Muscle layer of colon (tissue), 2 donors: ENCODE measurements at regions not wholly inside any gene's neighbourhood (a gene's known extent, or its start where the extent isn't known, plus 50 kb on each side); places are given as distances from the start of the nearest gene placed in this dataset.

Experiments used
- H3K27ac ChIP-seq: one replicate; pipeline ENCODE4 v1.7.0; 2013; ENCODE audit warnings: low read depth, mild to moderate bottlenecking, low read length, moderate library complexity
- H3K27me3 ChIP-seq, 2 donors: one replicate each; pipeline ENCODE4 v1.7.0; 2013; ENCODE audit warnings: low read length in 2 of 2, mild to moderate bottlenecking in 2 of 2; ENCODE audit not compliant: insufficient read depth in 2 of 2, control insufficient read depth in 1 of 2
- H3K36me3 ChIP-seq: one replicate; pipeline ENCODE4 v1.7.0; 2013; ENCODE audit warnings: mild to moderate bottlenecking, low read length; ENCODE audit not compliant: insufficient read depth
- H3K4me1 ChIP-seq: one replicate; pipeline ENCODE4 v1.7.0; 2013; ENCODE audit warnings: mild to moderate bottlenecking, low read length; ENCODE audit not compliant: insufficient read depth
- H3K4me3 ChIP-seq, 2 donors: one replicate each; pipeline ENCODE4 v1.7.0; 2013; ENCODE audit warnings: low read length in 2 of 2, low read depth in 1 of 2, mild to moderate bottlenecking in 1 of 2, moderate library complexity in 1 of 2
- H3K9ac ChIP-seq: one replicate; pipeline ENCODE4 v1.7.0; 2013; ENCODE audit warnings: low read length
- H3K9me3 ChIP-seq: one replicate; pipeline ENCODE4 v1.7.0; 2013; ENCODE audit warnings: mild to moderate bottlenecking, low read length
- donor health status: abdominal sarcoma.
- donor health status: Adenocarcinoma of cecum.

DNA sequence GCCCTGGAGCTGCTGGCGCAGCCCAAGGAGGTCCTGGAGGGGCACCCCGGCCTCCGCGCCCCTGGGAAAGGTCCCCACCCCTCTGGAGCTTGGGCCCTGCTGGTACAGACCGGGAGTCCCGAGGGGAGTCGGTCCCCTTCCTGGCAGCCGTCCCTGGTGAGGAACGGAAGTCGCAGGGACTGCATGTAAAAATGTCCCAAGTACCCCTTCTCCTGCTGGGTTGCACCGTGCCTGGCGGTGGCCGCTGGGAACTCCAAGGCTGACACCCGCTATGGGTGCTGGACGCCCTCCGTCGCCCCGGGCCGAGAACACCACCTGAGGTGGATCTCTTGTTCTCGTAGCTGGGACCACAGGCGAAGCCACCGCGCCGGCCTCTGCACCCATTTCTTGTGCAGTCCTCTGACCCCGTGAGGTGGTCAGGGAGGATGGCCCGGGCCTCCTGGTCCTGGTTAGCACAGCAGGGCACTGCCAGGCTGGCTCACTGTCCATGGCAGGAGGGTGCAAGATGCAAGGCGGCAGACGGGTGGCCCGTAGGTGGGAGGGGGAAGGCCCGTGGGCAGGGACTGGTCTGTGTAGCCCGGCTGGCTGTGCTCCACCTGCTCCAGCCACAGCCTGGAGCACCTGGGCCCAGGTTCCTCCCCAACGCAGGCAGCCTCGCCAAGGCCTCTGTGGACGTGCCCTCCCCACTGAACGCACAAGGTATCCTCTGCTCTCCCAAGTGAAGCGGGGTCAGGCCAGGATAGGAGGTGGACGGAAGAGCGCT lies 165.2 kb downstream of the IGLL1 start:
- H3K9me3 ChIP-seq, result no peaks in the 10 kb centered on the region
- H3K4me3 ChIP-seq, result no peak overlapping the region
- H3K36me3 ChIP-seq, result no peaks in the 10 kb centered on the region
- no peak overlapping the region for H3K9ac ChIP-seq
- H3K27ac ChIP-seq, result no peak overlapping the region
- H3K4me1 ChIP-seq, result no peaks in the 10 kb centered on the region
- H3K27me3 ChIP-seq, result peaks cover 0 to 4% of the 10 kb centered on the region in 2 donors

DNA sequence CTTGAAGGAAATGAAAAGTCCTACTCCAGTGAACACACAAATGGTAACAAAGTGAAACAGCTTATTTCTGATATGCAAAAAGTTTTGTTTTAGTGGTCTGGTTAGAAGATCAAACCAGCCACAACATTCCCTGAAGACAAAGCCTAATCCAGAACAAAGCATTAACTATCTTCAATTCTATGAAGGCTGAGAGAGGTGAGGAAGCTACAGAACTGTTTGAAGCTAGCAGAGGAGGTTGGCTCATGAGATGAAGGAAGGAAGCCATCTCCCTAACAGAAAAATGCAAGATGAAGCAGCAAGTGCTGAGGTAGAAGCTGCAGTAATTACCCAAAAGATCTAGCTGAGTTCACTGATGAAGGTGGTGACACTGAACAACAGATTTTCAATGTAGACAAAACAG lies 168.4 kb downstream of the IGLL1 start:
- H3K27ac ChIP-seq, result no peak overlapping the region
- no peaks in the 10 kb centered on the region for H3K27me3 ChIP-seq
- H3K9me3 ChIP-seq, result no peaks in the 10 kb centered on the region
- no peak overlapping the region for H3K9ac ChIP-seq
- H3K4me3 ChIP-seq, result no peak overlapping the region
- H3K4me1 ChIP-seq, result no peaks in the 10 kb centered on the region
- no peaks in the 10 kb centered on the region for H3K36me3 ChIP-seq

- Histone ChIP-seq H3K9me3 (no peaks in the 10 kb centered on the region), H3K27ac (no peak overlapping the region), H3K36me3 (no peaks in the 10 kb centered on the region), H3K4me3 (no peak overlapping the region), H3K27me3 (no peaks in the 10 kb centered on the region), H3K4me1 (no peaks in the 10 kb centered on the region), H3K9ac (no peak overlapping the region)
Observed at GRCh38 chr22:23410411-23410810, 169.7 kb downstream of the IGLL1 start.

- Histone ChIP-seq H3K36me3 (no peaks in the 10 kb centered on the region), H3K27ac (no peak overlapping the region), H3K4me1 (no peaks in the 10 kb centered on the region), H3K9me3 (no peaks in the 10 kb centered on the region), H3K9ac (no peak overlapping the region), H3K4me3 (no peak overlapping the region), H3K27me3 (peaks cover 0 to 3% of the 10 kb centered on the region in 2 donors)
Observed at GRCh38 chr22:23409976-23410375, 170.1 kb downstream of the IGLL1 start.

- H3K9ac ChIP-seq, result no peak overlapping the region
- no peak overlapping the region for H3K27ac ChIP-seq
- H3K36me3 ChIP-seq, result no peaks in the 10 kb centered on the region
- H3K4me3 ChIP-seq, result no peak overlapping the region
- no peaks in the 10 kb centered on the region for H3K9me3 ChIP-seq
- H3K4me1 ChIP-seq, result no peaks in the 10 kb centered on the region
- peaks cover 0 to 5% of the 10 kb centered on the region in 2 donors for H3K27me3 ChIP-seq
Observed at GRCh38 chr22:23408321-23408720, 171.8 kb downstream of the IGLL1 start.

- H3K27me3 ChIP-seq, result peaks cover 0 to 5% of the 10 kb centered on the region in 2 donors
- no peak overlapping the region for H3K27ac ChIP-seq
- H3K9ac ChIP-seq, result no peak overlapping the region
- H3K36me3 ChIP-seq, result no peaks in the 10 kb centered on the region
- no peak overlapping the region for H3K4me3 ChIP-seq
- peaks cover 4% of the 10 kb centered on the region for H3K4me1 ChIP-seq
- H3K9me3 ChIP-seq, result no peaks in the 10 kb centered on the region
Observed at GRCh38 chr22:23405366-23405851, 174.7 kb downstream of the IGLL1 start.

DNA sequence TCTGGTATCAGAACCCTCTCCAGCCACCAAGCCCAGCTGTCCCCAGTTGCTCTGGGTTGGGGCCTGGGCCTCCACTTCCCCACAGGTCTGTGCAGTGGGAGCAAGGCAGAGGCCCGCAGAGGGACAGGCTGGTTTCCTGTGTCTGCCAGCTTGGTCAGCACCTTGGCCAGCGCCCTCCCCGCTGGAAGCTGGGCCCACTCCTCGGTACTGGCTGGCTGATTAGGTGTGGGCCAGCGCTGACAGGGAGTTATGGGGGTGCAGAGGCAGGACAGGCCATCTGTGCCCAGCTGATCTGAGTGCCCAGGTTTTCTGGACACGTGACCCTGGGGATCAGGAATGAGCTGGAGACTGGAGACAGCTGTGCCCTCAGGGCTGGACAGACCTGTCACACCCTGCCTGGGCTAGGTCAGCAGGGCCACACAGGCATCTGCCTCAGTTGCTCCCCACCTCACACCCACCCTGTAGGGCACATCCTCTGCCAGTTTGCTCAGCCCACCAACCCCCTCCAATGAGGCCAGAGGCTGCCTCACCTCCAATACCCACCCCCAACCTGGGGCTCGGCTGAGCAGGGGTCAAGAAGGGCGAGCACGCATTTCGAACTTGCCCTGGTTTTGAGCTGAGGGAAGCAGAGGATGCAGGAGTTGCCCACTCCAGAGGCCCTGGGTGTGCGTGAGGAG lies 175.3 kb downstream of the IGLL1 start:
- Histone ChIP-seq H3K27me3 (peaks cover 0 to 5% of the 10 kb centered on the region in 2 donors), H3K4me1 (peaks cover 4% of the 10 kb centered on the region), H3K9ac (no peak overlapping the region), H3K9me3 (no peaks in the 10 kb centered on the region), H3K27ac (no peak overlapping the region), H3K36me3 (no peaks in the 10 kb centered on the region), H3K4me3 (no peak overlapping the region)

GRCh38 chr22:23403720-23404688 lies 176.1 kb downstream of the IGLL1 start:
- Histone ChIP-seq H3K27ac (no peak overlapping the region), H3K4me3 (no peak overlapping the region), H3K9ac (no peak overlapping the region), H3K36me3 (no peaks in the 10 kb centered on the region), H3K27me3 (peaks cover 0 to 5% of the 10 kb centered on the region in 2 donors), H3K4me1 (peaks cover 4% of the 10 kb centered on the region), H3K9me3 (no peaks in the 10 kb centered on the region)

DNA sequence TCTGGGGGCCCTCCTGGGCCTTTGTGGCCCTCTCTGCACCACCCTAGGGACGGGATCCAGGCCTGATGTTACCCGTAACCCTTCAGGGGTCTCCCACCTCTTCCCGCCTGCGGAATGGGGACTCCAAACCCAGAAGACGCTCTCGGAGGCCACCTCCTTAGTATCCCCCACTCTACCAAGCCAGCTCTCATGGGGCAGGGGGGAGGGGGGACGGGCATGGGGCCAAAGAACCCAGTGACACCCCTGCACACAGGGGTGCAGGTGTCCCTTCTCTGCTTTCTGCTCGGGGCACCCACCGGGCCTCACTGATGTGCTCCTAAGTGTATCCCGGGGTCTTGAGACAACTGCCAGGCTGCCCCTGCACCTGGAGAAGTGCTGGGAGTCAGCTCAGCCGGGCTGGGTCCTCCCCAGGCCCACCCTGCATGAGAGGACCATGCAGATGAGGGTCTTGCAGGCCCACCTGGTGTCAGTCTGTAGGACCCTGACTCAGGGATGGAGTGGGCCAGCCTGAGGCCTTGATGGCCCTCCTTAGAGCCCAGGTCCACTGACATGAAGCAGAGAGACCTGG lies 176.9 kb downstream of the IGLL1 start:
- H3K27me3 ChIP-seq, result peaks cover 0 to 5% of the 10 kb centered on the region in 2 donors
- H3K4me1 ChIP-seq, result peaks cover 4% of the 10 kb centered on the region
- no peak overlapping the region for H3K27ac ChIP-seq
- H3K36me3 ChIP-seq, result no peaks in the 10 kb centered on the region
- H3K4me3 ChIP-seq, result peak overlapping the region in 1 of 2 donors; percentile 32
- H3K9me3 ChIP-seq, result no peaks in the 10 kb centered on the region
- no peak overlapping the region for H3K9ac ChIP-seq

GRCh38 chr22:23402275-23403151 lies 177.6 kb downstream of the IGLL1 start:
- peak overlapping the region; percentile 42 for H3K27ac ChIP-seq
- no peaks in the 10 kb centered on the region for H3K36me3 ChIP-seq
- no peaks in the 10 kb centered on the region for H3K9me3 ChIP-seq
- H3K4me3 ChIP-seq, result peak overlapping the region in 1 of 2 donors; percentile 32
- H3K27me3 ChIP-seq, result peaks cover 0 to 5% of the 10 kb centered on the region in 2 donors
- H3K4me1 ChIP-seq, result peaks cover 4% of the 10 kb centered on the region
- H3K9ac ChIP-seq, result no peak overlapping the region
